HT1080 (cell line): ENCODE measurements at regions not wholly inside any gene's neighbourhood (a gene's known extent, or its start where the extent isn't known, plus 50 kb on each side); places are given as distances from the start of the nearest gene placed in this dataset.
"Not testable (repeated sequence)": the region's sequence is repeated elsewhere in the genome, so short reads cannot be mapped to it uniquely, and the experiment has no call there.

Experiments
- DNase-seq: peaks from one replicate; pipeline ENCODE4 v3.0.0-alpha.2; 2015; ENCODE audit warnings: low read depth

GRCh38 chr12:5308216-5308615, 123.7 kb upstream of the NTF3 start:
- no peak for DNase-seq

- no peak for DNase-seq
Measured at GRCh38 chr12:5308996-5309395, 122.9 kb upstream of the NTF3 start.

GRCh38 chr12:5309654-5310053, 122.3 kb upstream of the NTF3 start:
- DNase-seq: no peak

GRCh38 chr12:5310151-5310550, 121.8 kb upstream of the NTF3 start:
- no peak for DNase-seq

- DNase-seq: no peak
Measured at GRCh38 chr12:5317556-5317955, 114.4 kb upstream of the NTF3 start.

GRCh38 chr12:5318874-5319273, 113.0 kb upstream of the NTF3 start:
- DNase-seq: peak; percentile 69

GRCh38 chr12:5328669-5329517, 103.0 kb upstream of the NTF3 start:
- DNase-seq: no peak

- DNase-seq: no peak
Measured at GRCh38 chr12:5332551-5332950, 99.4 kb upstream of the NTF3 start.

- DNase-seq: no peak
Measured at GRCh38 chr12:5333096-5333495, 98.8 kb upstream of the NTF3 start.

GRCh38 chr12:5335069-5335468, 96.8 kb upstream of the NTF3 start:
- DNase-seq: no peak

- not testable (repeated sequence) for DNase-seq
Measured at GRCh38 chr12:5341086-5341485, 90.8 kb upstream of the NTF3 start.

- DNase-seq: no peak
Measured at GRCh38 chr12:5343711-5344110, 88.2 kb upstream of the NTF3 start.

- no peak for DNase-seq
Measured at GRCh38 chr12:5344131-5344530, 87.8 kb upstream of the NTF3 start.

GRCh38 chr12:5345534-5345933, 86.4 kb upstream of the NTF3 start:
- DNase-seq: no peak

- no peak for DNase-seq
Measured at GRCh38 chr12:5348057-5348456, 83.9 kb upstream of the NTF3 start.

- DNase-seq: no peak
Measured at GRCh38 chr12:5348491-5348890, 83.4 kb upstream of the NTF3 start.

GRCh38 chr12:5364036-5364770, 67.7 kb upstream of the NTF3 start:
- DNase-seq: no peak

GRCh38 chr12:5369298-5369697, 62.6 kb upstream of the NTF3 start:
- DNase-seq: no peak

GRCh38 chr12:5371631-5372030, 60.3 kb upstream of the NTF3 start:
- no peak for DNase-seq

GRCh38 chr12:5374713-5375112, 57.2 kb upstream of the NTF3 start:
- DNase-seq: no peak

- no peak for DNase-seq
Measured at GRCh38 chr12:5375547-5376295, 56.2 kb upstream of the NTF3 start.

GRCh38 chr12:5376591-5377207, 55.2 kb upstream of the NTF3 start:
- DNase-seq: no peak
